Fibroblast of skin of left biceps (primary cell): ENCODE measurements at regions not wholly inside any gene's neighbourhood (a gene's known extent, or its start where the extent isn't known, plus 50 kb on each side); places are given as distances from the start of the nearest gene placed in this dataset.
"Not testable (repeated sequence)": the region's sequence is repeated elsewhere in the genome, so short reads cannot be mapped to it uniquely, and the experiment has no call there.

Experiments
- DNase-seq, 2 experiments: peaks; one replicate each; pipeline ENCODE4 v3.0.0-alpha.2; 2013; ENCODE audit warnings: low read depth in 2 of 2

GRCh38 chr16:29108625-29109169 is 123.8 kb downstream of the LAT start:
- not testable (repeated sequence) for DNase-seq

- no peak for DNase-seq
Measured at GRCh38 chr16:29107299-29107698, 122.4 kb downstream of the LAT start.

- DNase-seq: not testable (repeated sequence)
Measured at GRCh38 chr16:29106259-29106908, 121.5 kb downstream of the LAT start.

GRCh38 chr16:29104600-29104999 is 119.7 kb downstream of the LAT start:
- DNase-seq: not testable (repeated sequence)

- DNase-seq: not testable (repeated sequence)
Measured at GRCh38 chr16:29097965-29098364, 113.1 kb downstream of the LAT start.

GRCh38 chr16:29094729-29095624 is 110.1 kb downstream of the LAT start:
- DNase-seq: not testable (repeated sequence)

DNA sequence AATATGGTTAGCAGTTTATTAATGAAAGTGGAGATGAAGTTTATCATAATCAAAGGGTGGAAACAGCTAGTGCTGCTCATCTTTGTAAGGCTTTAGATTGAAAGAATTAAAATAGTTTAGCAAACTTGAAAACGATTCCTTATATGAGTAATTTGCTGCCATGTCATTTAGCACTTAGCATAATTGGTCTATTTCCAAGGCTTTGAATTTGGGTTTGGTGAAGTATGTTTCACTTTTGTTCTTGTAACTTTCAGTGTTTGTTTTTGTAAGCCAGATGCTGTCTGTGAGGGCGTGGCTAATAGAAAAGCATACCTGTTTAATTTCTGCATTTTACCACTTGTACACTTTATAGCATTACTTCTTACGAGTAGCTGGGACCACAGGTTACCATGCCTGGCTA is 109.5 kb downstream of the LAT start:
- not testable (repeated sequence) for DNase-seq

GRCh38 chr16:29089679-29090078 is 104.8 kb downstream of the LAT start:
- not testable (repeated sequence) for DNase-seq

DNA sequence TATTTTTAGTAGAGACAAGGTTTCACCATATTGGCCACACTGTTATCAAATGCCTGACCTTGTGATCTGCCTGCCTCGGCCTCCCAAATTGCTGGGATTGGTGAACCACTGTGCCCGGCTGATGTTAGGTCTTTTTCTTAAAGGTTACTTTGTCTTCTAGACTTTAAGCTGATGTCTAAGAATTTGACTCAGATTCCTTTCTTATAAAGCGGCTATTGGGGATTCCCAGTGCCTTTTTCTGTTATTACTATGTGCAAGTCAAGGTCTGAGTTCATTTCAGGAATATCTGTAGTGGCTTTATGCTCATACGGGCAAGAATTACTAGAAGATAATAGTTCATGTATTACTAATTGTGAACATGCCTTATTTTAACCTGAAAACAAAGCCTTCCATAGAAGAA is 102.8 kb downstream of the LAT start:
- DNase-seq: not testable (repeated sequence)

GRCh38 chr16:29081829-29082639 is 97.2 kb downstream of the LAT start:
- not testable (repeated sequence) for DNase-seq

DNA sequence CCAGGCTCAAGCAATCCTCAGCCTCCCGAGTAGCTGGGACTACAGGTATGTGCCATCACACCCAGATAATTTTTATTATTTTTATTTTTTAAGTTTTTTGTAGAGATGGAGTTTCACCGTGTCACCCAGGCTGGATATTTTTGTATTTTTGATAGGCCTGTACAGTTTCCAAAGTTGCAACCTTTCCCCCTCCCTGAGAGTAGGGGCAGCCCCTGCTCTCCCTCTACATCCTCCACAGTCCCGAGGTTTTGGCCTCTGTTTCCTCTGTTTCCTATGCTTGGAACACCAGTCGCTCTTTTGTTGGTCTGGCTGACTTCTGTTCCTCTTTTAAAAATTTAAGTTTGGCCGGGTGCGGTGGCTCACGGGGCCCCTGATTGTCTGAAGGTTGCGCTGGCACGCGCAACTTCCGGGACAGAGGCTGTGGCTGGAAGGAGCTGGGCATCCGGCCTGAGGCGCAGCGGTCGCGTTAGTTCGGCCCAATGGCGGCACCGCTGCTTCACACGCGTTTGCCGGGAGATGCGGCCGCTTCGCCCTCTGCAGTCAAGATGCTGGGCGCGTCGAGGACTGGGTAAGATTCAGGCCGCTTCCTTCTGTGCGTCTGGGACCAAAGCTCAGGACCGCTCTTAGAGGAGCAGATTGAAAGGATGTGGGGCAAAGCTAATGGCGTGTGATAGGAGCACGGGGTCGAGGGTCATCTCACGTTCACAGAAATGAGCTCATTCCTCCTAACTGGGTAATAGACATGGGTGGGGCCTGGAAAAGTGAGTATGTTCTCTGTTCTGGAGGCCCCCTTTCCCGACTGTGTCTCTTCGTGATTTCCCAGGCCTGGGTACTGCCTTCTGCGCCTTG is 89.9 kb downstream of the LAT start:
- DNase-seq: not testable (repeated sequence)

DNA sequence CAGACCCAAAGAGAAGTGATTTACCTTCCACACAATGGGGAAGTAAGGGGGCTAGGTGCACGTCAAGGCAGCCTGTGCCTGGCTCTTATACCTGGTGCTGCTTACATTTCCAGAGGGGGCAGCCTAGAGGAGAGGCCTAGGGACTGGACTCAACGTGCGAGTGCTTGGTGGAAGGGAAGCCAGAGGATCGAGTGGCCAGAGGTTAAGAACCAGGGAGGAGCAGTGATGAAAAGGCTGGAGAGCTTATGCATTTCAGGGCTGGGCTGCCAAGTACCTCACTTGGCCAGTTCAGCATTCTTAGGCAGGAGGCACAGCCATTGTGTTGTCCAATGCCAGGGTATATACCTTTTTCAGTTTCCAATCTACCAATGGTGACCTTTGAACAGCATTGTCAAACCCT is 77.4 kb downstream of the LAT start:
- not testable (repeated sequence) for DNase-seq

- DNase-seq: not testable (repeated sequence)
Measured at GRCh38 chr16:29061467-29061921, 76.6 kb downstream of the LAT start.

- not testable (repeated sequence) for DNase-seq
Measured at GRCh38 chr16:29060022-29060810, 75.4 kb downstream of the LAT start.

- not testable (repeated sequence) for DNase-seq
Measured at GRCh38 chr16:29059575-29059974, 74.7 kb downstream of the LAT start.
